Activated T-cell treated with anti-CD3 and anti-CD28 coated beads for 1 hour (primary cell): ENCODE measurements at regions not wholly inside any gene's neighbourhood (a gene's known extent, or its start where the extent isn't known, plus 50 kb on each side); places are given as distances from the start of the nearest gene placed in this dataset.

Experiments used
- DNase-seq: peaks from one replicate; pipeline ENCODE4 v3.0.0-alpha.2; 2020; ENCODE audit warnings: low read depth

DNA sequence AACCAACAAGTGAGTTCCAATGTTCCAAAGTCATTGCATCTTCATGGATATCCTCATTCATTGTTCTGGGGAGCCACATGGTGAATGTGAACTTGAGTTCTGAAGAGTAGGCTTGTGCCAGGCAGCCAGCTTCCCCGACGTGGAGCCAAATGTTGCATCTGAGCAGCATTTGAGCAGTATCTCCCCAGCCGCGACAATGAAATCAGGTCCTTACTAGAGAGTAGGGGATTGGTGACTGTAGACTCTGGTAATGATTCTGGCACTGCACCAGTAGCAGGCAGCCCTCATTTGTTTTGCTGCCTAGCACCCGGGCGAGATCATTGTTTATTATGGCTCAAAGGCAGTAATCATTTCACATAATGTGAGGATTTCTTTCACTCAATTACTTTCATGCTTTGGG is 451.4 kb upstream of the C9orf72 start:
- DNase-seq, result no peak

DNA sequence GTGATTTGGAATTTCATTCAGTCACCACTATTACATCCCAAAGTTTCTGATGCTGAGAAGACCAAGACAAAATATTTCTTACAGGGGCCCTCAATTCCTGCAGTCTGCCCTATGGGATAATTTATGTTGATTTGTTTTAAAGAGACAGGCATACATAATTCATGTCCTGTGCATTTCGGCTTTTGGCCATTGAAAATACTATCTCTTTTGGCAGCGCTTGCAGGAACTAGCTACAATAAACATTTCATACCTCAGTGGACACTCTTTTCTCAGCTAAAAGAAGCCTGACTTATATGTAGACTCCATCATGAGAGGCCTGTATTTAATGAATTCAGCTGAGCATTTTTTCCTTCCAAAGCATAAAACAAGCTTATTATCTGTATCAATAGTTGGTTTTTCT is 451.9 kb upstream of the C9orf72 start:
- DNase-seq, result no peak

DNA sequence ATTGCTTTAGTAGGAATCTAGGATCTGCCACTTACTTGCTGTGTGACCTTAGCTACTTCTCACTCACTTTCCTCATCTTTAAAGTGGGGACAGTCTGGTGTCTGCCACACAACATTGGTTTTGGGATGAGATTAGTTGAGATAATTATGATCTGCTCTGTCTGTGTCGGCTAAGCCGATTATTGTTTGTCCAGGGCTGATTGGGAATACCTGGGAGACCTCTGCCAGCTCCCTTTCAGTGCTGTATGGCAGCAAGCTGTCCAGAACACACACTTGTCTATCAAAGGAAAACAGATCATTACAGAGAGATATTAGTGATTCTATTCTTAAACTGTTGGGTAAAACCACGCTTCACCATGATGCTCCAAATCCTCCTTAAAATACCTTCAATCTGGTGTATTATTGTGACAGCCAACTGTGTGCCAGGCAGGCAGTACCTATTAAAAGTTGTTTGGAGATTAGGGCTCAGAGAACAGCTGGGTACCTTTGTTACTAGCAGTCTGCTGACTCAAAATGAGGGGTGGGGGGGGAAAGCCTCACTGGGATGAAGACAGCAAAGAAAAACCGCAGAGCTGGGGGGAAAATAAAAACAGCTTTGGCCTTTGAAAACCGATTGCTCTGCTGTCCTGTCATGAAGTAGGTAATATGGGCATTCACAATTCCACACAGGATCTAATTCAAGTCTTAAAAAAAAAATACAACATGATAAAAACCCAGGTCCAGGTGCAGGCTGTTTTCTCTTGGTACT is 458.4 kb upstream of the C9orf72 start:
- DNase-seq, result no peak

DNA sequence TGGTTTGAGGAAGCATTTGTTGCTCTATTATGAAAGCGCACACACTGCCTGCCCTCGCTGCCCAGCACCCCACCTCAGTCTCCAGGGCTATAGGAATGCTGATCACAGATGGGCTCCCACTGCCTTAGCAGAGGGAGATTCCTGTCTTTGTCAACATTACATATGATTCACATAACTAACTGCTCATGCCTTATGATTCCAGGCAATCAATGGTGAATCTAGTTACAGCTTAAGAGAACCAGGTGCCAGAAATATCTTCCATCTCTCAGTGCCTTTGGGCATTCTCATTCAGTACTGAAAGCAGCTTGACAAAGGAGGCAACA is 458.9 kb upstream of the C9orf72 start:
- DNase-seq, result no peak

DNA sequence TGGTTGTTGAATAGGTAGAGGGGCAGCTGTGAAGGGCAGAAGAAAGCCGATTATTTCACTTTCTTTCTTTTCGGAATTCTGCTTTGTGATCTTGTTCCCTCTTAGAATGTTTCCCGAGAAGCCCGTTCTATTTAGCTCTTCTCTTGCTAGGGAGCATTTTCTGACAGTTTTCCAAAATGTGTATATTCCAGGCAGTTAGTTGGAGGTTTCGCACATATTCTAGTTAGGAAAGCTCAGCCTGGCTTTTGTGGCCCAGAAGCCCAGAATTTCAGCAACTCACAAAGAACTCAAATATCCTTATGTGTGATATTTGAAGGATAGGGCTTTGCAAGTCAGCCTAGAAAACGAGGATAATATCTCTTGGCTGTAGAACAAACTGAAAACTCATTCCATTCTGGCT is 461.0 kb upstream of the C9orf72 start:
- DNase-seq, result no peak

DNA sequence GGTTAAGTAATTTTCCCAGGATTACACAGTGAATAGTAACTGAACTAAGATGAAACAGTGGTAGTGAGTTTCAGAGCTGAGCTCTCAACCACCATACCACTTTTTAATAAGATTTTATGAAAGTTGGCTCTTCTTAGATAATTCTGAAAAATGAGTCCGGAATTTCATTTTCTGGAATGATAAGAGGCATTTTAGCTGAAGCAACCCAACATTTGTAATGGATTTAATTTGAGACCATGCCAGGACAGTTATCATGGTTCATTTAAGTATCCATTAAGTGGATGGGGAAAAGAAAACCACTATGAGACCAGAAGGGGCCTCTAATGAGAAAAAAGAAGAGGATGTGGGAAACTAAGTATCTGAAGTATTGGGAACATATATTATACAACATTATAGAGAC is 464.7 kb upstream of the C9orf72 start:
- no peak for DNase-seq

DNA sequence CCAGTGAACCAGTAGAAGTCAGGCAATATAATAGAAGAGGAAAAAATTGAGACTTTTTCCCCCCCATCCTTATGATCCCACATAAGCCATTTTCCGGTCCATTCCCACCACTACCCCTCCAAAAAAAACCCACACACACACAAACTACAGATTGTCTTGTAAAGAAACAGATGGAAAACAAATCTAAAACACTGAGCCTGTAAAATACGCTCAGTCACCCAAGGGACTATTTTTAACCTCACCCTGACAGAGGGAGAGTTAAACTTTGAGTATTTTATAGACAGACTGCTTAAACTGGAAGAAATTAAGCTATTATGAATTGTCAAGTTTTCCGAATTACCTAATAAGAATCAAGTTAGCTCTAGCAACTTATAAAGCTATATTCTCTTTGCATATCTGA is 471.8 kb upstream of the C9orf72 start:
- DNase-seq, result no peak

DNA sequence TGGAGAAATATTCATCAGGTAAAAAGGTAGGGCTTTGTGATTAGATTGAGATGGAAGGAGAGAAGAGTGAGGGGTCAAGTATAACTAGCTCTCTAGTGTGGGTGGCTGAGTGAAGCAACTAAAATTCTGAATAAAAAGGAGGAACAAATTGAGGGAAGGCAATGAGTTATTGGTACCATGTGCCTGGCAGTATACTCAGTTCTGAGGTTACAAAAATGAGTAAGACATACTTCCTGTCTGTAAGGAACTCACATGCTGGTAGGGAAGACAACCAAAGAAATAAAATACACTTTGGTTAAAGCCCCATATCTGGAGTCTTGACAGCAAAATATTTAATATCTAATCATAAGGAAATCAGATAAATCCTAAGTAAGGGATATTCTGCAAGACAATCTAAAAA is 476.8 kb upstream of the C9orf72 start:
- no peak for DNase-seq

DNA sequence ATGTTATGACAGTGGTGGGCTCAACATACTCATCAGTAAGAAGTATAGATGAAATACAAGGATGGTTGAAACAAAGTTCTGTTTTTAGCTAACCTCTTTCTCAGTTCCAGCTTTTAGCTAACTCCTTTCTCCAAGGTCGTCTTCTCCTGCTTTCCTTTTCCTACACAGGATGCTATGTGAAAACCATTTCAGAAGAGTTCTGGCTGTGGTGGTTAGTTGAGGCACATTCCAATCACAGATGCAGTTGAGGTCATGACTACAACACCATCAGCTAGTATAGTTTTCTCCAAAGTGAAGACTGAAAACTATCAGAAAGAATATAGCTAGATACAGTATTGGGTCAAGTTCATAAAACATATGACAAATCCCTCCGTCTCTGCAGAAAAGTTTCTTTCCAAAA is 477.7 kb upstream of the C9orf72 start:
- no peak for DNase-seq

DNA sequence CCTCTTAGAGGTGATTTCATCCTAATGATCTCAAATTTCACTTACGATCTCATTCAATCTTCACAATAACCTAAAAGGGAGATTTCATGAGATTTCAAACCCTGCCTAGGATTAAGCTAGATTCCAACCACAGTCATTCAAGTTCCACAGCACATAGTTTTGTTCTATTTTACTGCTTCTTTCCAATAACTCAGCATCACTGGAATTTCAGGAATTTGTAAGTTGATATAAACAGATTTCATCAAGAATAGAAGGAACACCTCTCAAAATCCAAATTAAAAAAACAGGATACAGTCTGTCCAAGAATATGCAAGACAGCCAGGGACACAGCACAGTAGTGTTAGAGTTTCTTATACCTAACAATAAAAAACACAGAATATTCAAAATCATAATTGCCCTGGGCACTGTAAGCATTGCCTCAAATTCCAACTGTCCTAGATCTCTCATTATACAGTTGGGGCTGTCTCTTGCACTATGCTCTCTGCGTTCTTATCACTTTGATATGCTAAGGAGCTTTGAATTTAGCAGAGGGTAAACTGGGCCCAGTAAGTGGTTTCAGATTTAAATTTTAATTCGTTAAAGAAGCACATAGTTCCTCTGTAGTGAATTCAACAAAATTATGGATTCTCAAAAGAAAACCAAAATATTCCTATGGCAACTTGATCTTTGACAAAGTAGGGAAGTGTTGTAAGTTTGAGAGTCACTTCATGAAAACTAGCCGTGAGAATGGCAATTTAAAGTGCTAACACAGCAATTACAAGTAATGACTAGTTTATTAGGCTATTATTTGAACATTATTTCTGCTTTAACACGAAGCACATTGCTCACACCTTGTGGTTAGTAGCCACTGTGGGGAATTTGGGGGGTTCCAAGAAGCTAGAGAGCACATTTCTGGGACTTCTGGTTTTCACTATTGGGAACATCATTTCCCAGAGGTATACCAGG is 478.6 kb upstream of the C9orf72 start:
- no peak for DNase-seq

DNA sequence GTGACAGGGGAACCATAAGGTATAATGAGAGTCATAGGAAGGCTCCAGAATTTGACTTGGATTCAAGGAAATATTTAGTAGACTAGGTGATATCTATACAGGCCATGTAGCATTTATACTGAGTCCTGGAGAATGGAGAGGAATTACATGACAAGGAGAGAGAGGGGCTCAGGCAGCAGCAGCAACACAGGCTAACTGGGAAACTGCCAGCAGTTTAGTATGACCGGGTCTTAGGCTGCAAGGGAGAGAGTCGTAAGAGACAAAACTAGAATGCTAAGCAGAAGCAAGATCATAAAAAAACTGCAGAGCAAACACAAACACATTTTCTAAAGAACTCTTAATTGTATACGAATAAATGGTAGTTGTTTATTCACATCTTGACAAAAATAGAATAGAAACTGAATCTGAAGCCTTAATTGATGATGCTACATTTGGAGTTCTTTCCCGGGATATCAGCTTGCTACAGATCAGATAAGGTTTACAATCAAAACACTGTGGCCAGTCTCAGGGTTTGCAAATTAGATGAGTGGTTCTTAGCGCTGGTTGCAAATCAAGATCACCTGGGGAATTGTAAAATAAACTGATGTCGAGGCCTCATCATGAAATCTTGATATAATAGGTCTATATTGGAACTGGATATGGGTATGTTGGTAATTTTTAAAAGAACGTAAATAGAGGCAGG is 480.0 kb upstream of the C9orf72 start:
- no peak for DNase-seq

DNA sequence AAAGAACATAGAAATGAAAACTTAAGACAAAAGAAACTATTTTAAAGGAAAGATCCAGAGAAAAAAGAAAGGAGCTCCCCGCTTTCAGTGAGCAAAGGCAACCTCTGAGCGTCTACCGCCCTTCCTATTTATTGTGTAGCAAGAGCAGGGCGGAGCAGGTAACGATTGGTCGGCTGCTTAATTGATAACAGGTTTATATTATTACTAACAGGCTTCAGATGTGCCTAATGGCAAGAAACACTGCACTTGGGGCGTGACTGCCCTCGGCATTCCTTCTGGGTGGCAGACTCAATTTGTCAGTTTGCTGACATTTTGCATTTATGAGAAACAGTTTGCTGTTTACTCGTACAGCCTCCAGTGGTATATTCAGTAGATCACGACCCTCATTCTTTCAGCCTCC is 482.7 kb upstream of the C9orf72 start:
- DNase-seq, result no peak

DNA sequence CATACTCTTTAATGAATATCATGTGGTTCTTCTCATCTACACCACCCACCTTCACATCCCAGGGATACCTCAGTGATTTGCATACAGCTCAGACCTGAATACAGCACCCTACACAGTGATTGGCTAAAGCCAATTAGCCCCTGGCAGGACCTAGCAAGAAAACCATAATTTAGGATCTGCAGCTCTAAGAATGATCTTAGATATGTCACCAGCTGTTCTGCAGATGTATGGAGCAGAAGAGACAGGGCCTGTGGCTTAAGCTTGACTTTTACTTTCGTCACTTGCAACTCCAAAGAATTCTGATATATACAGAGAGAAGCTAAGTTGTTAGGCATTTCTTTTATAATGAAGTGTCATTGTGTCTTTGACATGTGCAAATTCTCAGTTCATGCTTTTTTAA is 483.2 kb upstream of the C9orf72 start:
- no peak for DNase-seq

DNA sequence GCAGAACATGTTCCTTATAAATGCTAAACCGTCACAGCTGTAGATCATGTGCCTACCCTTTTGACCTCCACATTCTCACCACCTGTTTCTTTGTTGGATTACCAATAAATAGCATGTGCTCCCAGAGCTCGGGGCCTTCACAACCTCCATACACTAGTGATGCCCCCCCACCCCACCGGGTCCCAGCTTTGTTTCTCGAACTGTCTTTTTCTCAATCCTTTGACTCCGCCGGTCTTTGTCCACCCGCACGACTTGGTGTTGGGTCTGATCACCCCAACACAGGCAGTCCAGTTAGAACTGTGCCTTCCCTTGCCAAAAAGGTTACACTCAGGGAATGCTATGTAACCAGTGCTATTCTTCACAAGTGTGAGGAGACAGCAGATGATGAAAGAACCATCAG is 485.9 kb upstream of the C9orf72 start:
- no peak for DNase-seq

DNA sequence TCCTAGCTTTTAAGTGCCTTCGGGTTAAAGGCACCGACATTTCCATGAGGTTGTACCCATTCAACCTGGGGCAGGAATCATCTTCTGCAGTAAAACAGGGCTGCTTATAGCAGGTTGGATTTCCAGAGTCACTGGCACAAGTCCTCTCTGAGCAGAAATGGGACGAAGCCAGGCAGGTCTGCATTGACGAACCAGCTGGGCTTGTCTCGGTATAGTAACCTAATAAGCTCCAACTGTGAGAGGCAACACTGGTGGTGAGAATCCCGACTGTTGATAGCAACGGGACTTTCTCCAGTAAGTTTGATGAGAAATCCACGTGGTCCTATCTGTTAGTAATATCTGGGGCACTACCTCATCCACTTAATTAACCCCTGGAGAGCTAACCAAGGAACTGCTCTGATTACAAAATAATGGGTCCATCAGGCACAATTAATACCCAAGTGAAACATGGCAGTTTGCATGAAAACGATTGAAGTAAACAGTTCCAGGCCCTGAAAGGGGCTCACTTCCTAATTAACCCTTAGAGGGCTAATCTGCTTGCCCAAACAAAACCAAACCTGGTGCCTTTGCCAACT is 491.0 kb upstream of the C9orf72 start:
- no peak for DNase-seq

DNA sequence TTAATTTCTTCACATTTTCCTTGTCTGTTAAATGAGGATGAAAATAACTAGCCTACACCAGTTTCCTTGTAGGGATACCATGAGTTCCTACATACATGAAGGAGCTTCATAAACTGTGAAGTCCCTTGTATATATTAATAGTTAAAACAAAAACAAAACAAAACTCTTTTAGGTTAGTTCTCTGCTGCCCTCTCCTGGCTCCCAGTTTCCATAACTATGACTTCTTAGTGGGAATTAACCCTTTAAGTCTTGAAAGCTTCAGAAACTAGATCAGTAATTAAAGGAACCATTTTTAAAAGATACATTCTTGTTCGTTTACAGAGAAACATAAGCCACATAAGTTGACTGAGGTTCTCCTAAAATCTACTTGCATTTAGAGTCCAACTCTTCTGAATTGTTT is 500.0 kb upstream of the C9orf72 start:
- DNase-seq, result no peak

DNA sequence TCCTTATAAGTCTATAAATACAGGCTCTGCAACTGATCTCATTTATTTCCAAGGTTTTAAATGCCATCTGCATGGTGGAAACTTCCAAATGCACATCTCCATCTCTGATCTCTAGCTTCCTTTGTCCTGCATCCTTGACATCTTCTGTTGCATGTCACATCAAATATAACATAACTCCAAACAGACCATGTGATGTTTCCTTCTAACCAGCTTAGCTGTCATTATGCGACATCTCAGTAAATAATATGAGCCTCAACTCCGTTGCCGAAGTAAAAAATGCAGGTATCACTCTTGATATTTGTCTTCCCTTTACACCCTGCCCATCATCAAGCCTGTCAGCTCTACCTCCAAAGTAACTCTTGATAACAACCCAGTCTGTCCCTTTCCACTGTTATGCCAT is 506.4 kb upstream of the C9orf72 start:
- DNase-seq, result no peak

DNA sequence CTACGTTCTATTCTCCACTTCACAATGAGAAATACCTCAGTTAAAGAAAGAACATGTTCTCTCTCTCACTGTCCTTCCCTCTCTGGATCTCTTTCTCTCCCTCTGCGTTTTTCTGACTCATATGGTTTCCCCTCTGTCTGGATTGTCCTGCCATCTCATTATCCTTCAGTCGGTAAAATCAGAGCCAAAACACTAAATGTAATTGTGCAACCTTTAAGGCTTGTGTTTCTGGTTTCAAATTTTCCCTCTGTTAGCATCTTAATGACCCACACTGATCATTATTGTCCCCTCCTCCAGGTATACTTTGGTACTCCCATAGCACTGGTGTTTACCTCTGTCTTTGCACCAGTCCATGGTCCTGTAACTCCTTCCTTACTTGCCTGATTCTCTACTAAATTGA is 509.4 kb upstream of the C9orf72 start:
- DNase-seq, result no peak

DNA sequence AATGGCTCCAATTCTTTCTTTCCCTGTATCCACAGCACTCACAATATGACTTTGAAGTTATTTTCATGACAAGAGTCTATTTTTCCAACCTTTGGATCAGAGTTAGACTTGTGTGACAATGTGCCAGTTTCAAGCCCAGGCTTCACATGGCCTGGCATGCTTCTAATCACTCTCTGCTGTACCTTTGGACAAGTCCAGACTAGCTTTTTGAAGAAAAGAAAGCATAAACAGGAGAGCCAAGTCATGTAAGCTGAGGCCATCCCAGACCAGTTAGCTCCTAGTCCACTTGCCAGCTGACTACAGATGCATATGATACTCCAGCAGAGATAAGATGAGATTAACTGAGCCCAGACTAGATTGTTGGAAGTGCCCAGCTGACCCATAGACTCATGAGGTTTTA is 513.6 kb upstream of the C9orf72 start:
- no peak for DNase-seq

DNA sequence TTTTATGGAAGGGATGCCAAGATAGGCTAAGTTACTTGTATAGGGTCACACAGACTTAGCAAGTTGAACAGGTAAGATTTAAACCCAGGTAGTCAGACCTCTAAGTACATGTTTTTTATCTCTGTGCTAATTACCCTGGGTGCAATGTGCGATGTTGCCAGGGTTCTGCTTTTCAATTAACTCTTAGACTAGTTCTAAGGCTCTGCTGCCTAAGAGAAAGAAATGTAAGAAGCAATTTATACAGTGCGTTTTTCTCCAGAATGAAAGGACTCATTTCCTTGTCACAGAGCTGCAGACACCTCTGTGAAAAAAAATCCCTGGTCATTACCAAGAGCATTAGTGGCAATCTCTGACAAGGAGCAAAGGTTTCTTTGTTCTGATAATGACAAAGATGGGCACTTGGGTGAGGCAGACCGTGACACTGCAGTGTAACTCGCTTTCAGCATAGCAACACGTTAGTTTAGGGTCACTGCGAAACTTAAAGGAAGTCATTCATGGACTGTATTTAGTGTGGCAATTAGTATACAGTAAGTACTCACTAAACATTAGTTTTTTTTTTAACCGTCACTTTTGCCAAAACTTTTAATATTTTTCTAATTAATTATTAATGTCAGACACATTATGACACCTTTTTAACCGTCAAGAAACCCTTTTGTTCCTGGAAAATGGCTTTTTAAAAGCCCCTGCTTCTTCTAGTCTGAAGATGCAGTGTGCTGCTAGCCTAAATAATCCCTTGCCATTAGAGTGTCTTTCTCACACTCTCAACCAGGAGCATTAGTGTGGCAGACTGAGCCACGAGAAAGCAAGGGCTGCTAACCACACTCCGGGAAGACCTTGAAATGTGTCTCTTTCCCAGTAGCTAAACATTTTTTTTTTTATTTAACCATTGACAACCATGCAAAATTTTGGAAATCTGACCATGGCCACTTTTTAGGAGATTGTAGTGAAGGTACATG is 520.0 kb upstream of the C9orf72 start:
- DNase-seq, result no peak

DNA sequence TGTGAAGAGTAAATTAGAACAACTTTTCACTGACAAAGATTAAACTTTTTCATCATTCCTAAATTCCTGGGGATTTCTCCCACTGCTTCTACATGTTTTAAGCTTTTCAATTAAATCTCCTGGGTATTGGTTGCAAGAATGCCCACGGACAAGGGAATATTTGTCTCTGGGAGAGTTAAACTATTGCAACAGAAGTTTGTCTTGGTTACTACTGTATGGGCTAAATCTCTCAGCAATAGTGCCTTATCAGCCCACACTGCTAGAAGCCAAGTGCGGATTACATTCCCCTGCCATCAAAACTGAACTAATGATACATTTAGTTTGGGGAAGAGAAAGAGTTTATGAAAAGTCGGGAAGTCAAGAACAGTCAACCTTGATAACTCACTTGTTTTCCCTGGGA is 528.2 kb upstream of the C9orf72 start:
- DNase-seq, result no peak

DNA sequence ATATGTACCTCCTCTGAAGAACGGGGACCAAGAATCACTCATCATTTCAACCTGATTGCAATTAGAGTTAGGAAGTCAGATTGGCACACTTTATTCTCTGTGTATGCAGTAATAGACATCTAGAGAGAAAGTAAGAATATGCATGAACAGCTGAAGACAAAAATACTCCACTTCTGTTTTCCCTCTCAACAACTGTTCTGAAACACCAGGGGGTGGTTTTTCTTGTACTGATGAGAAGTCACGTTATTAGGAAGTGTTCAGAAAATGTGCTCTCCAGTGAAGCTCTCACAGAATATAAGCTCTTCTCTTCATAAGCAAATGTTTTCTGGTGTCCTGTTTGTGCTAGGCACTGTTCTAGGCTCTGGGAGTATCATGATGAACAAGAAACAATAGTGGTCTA is 531.7 kb upstream of the C9orf72 start:
- DNase-seq, result no peak
